Adrenal gland (tissue), 5 donors: ENCODE measurements at regions not wholly inside any gene's neighbourhood (a gene's known extent, or its start where the extent isn't known, plus 50 kb on each side); places are given as distances from the start of the nearest gene placed in this dataset.

Experiments used
- CTCF ChIP-seq, 6 experiments: fragments of 450-650 bp in 4 of 6; fragments of 200-600 bp in 2 of 6; sonication (generic) in 1 of 6; IDR thresholded peaks; 1 replicate in 5 of 6; 2 replicates in 1 of 6; pipeline versions ENCODE4 v1.5.1 to v1.8.0; 2016 to 2021; ENCODE audit warnings: antibody characterized with exemption in 6 of 6, mild to moderate bottlenecking in 2 of 6, moderate library complexity in 1 of 6
- POLR2A ChIP-seq, 2 donors: fragments of 450-650 bp; IDR thresholded peaks; one replicate each; pipeline ENCODE4 v1.6.1; 2017; ENCODE audit warnings: antibody characterized with exemption in 2 of 2, mild to moderate bottlenecking in 2 of 2, moderate library complexity in 1 of 2
- donor health status: DM: no; HTN: no; CAD: no.

- TF ChIP-seq CTCF (IDR thresholded peaks at IDR 0.05) (no peak), POLR2A (IDR thresholded peaks at IDR 0.05) (no peak)
These were observed 570.5 kb upstream of the TENM3 start for GRCh38 chr4:181672751-181673150.
